GM23338 (cell line): ENCODE measurements at regions not wholly inside any gene's neighbourhood (a gene's known extent, or its start where the extent isn't known, plus 50 kb on each side); places are given as distances from the start of the nearest gene placed in this dataset.

Experiments
- ATAC-seq: fragments of 200-7000 bp; cut with Tn5 transposase; 3 replicates; pipeline ENCODE4 v1.9.1; 2020
- DNase-seq: peaks from one replicate; pipeline ENCODE4 v3.0.0-alpha.2; 2015; ENCODE audit warnings: low spot score
- H2AFZ ChIP-seq: fragments of 200-600 bp; sonication (generic); 2 replicates; pipeline ENCODE4 v1.8.0; 2016; ENCODE audit warnings: antibody characterized with exemption, mild to moderate bottlenecking, moderate library complexity
- H3F3A ChIP-seq: fragments of 200-600 bp; sonication (generic); replicated peaks from 2 replicates; pipeline ENCODE4 v1.8.0; 2017; ENCODE audit warnings: antibody characterized with exemption, mixed run types, low read depth
- H3K27ac ChIP-seq: fragments of 200-600 bp; sonication (generic); 2 replicates; pipeline ENCODE4 v1.6.1; 2016; ENCODE audit warnings: low read depth
- H3K27me3 ChIP-seq: fragments of 200-600 bp; sonication (generic); 2 replicates; pipeline ENCODE4 v1.8.0; 2016; ENCODE audit warnings: mild to moderate bottlenecking, mixed run types, moderate library complexity; ENCODE audit not compliant: insufficient read depth
- H3K36me3 ChIP-seq: fragments of 200-600 bp; sonication (generic); 2 replicates; pipeline ENCODE4 v1.8.0; 2016; ENCODE audit warnings: mild to moderate bottlenecking; ENCODE audit not compliant: insufficient read depth
- H3K4me1 ChIP-seq: fragments of 200-600 bp; sonication (generic); 2 replicates; pipeline ENCODE4 v1.8.0; 2016; ENCODE audit warnings: mild to moderate bottlenecking, moderate library complexity; ENCODE audit not compliant: insufficient read depth
- H3K4me2 ChIP-seq: fragments of 200-600 bp; sonication (generic); 2 replicates; pipeline ENCODE4 v1.7.1; 2017; ENCODE audit warnings: mixed run types
- H3K4me3 ChIP-seq: fragments of 200-600 bp; sonication (generic); 2 replicates; pipeline ENCODE4 v1.6.1; 2016; ENCODE audit warnings: mixed run types
- H3K79me2 ChIP-seq: fragments of 200-600 bp; sonication (generic); replicated peaks from 2 replicates; pipeline ENCODE4 v1.8.0; 2017; ENCODE audit warnings: mild to moderate bottlenecking; ENCODE audit not compliant: insufficient read depth
- H3K9me2 ChIP-seq: fragments of 200-600 bp; sonication (generic); 2 replicates; pipeline ENCODE4 v1.8.0; 2017; ENCODE audit not compliant: insufficient read depth
- H4K20me1 ChIP-seq: fragments of 200-600 bp; sonication (generic); replicated peaks from 2 replicates; pipeline ENCODE4 v1.8.0; 2017; ENCODE audit warnings: mild to moderate bottlenecking; ENCODE audit not compliant: insufficient read depth
- H3K27ac Mint-ChIP-seq: 2 replicates; pipeline ENCODE4 v1.8.0; 2020; ENCODE audit warnings: inconsistent platforms, mild to moderate bottlenecking, moderate library complexity, mixed read lengths
- H3K27me3 Mint-ChIP-seq: 3 replicates; pipeline ENCODE4 v1.8.0; 2022; ENCODE audit warnings: low read depth, mild to moderate bottlenecking, moderate library complexity, mixed read lengths, inconsistent platforms; ENCODE audit not compliant: insufficient read depth, poor library complexity
- H3K36me3 Mint-ChIP-seq: 3 replicates; pipeline ENCODE4 v1.8.0; 2021; ENCODE audit warnings: low read depth, mild to moderate bottlenecking, inconsistent platforms, moderate library complexity, mixed read lengths
- H3K4me1 Mint-ChIP-seq: 3 replicates; pipeline ENCODE4 v1.8.0; 2020; ENCODE audit warnings: mild to moderate bottlenecking, inconsistent platforms, mixed read lengths
- H3K4me3 Mint-ChIP-seq: 3 replicates; pipeline ENCODE4 v1.8.0; 2021; ENCODE audit warnings: moderate library complexity, mild to moderate bottlenecking, inconsistent platforms, mixed read lengths
- H3K9me3 Mint-ChIP-seq: 3 replicates; pipeline ENCODE4 v1.8.0; 2020; ENCODE audit warnings: moderate library complexity, mild to moderate bottlenecking, inconsistent platforms, mixed read lengths
- ETS1 ChIP-seq: IDR thresholded peaks from 2 replicates; pipeline ENCODE4 v1.6.1; 2016; ENCODE audit warnings: antibody characterized with exemption
- EZH2phosphoT487 ChIP-seq: fragments of 200-600 bp; sonication (generic); IDR thresholded peaks from one replicate; pipeline ENCODE4 v1.8.1; 2018; ENCODE audit warnings: antibody characterized with exemption; ENCODE audit not compliant: unreplicated experiment
- JUNB ChIP-seq: IDR thresholded peaks from one replicate; pipeline ENCODE4 v1.6.1; 2016; ENCODE audit warnings: antibody characterized with exemption; ENCODE audit not compliant: unreplicated experiment
- NANOG ChIP-seq: IDR thresholded peaks from 2 replicates; pipeline ENCODE4 v1.6.1; 2016; ENCODE audit warnings: antibody characterized with exemption, borderline replicate concordance
- POLR2AphosphoS5 ChIP-seq: IDR thresholded peaks from 2 replicates; pipeline ENCODE4 v1.6.1; 2016; ENCODE audit warnings: antibody characterized with exemption, low read depth
- REST ChIP-seq: IDR thresholded peaks from one replicate; pipeline ENCODE4 v1.6.1; 2018; ENCODE audit warnings: antibody characterized with exemption; ENCODE audit not compliant: unreplicated experiment
- STAT1 ChIP-seq: IDR thresholded peaks from one replicate; pipeline ENCODE4 v1.6.1; 2016; ENCODE audit warnings: antibody characterized with exemption; ENCODE audit not compliant: unreplicated experiment
- ZNF114 ChIP-seq: fragments of 250-450 bp; sonication (Bioruptor Pico); IDR thresholded peaks from 2 replicates; pipeline ENCODE4 v1.5.0; 2020; ENCODE audit warnings: mild to moderate bottlenecking, moderate library complexity
- ZNF331 ChIP-seq: fragments of 250-450 bp; sonication (Bioruptor Pico); IDR thresholded peaks from 2 replicates; pipeline ENCODE4 v1.5.0; 2020; ENCODE audit warnings: low read depth, mild to moderate bottlenecking, moderate library complexity
- TF ChIP-seq, protein P1 (sequence below): fragments of 250-450 bp; sonication (Bioruptor Pico); IDR thresholded peaks from 2 replicates; pipeline ENCODE4 v1.5.0; 2020; ENCODE audit warnings: mild to moderate bottlenecking, moderate library complexity
- TF ChIP-seq, protein P2 (sequence below), 2 experiments: fragments of 200-600 bp in 1 of 2; sonication (generic) in 1 of 2; conservative IDR thresholded peaks; 2 replicates each; pipeline versions ENCODE4 v1.5.1 to v1.6.1; 2016 to 2017; ENCODE audit warnings: antibody characterized with exemption in 2 of 2, low read depth in 2 of 2, mild to moderate bottlenecking in 2 of 2, moderate library complexity in 1 of 2

GRCh38 chr3:197445896-197446699, 109.7 kb downstream of the BDH1 start (continued):
- TF ChIP-seq REST = no peak

DNA sequence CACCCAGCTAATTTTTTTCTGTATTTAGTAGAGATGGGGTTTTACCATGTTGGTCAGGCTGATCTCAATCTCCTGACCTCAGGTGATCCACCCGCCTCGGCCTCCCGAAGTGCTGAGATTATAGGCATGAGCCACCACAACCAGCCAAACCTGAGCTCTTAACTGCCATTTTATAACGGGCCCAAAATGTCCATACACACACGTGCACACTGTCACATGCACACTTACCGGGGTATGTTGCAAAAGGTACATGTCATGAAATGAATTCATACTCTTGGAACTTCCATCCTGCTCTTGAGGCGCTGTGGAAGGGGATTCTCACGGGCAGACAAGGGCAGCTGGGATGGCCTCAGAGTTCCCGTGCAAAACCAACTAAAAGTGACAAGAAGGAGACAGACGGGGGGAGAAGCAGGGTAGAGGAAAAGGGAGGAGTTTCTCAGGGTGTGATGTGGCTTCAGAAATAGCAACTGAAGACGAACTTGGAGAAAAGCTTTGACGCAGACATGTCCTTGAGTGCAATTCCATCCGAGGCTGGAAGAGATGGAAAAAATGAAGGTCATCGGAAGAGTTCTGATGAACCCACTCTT, 110.9 kb downstream of the BDH1 start:
- DNase-seq (no peak), ATAC-seq (no peak)
- Mint-ChIP-seq H3K27me3 (peaks cover 9% of the 10 kb centered on the region), H3K27ac (no peak overlapping the region), H3K4me1 (peaks cover 6% of the 10 kb centered on the region; the same call in 2 of the 3 replicates), H3K36me3 (no peaks in the 10 kb centered on the region), H3K4me3 (no peak overlapping the region), H3K9me3 (no peaks in the 10 kb centered on the region)
- H3K27me3 ChIP-seq = no peaks in the 10 kb centered on the region
- no peak overlapping the region for H2AFZ ChIP-seq
- no peaks in the 10 kb centered on the region for H3F3A ChIP-seq
- no peaks in the 10 kb centered on the region for H3K79me2 ChIP-seq
- H4K20me1 ChIP-seq = no peaks in the 10 kb centered on the region
- peaks cover 2% of the 10 kb centered on the region; the same call in 1 of the 2 replicates for H3K4me1 ChIP-seq
- H3K9me2 ChIP-seq = peaks cover 5% of the 10 kb centered on the region; the same call in 1 of the 2 replicates
- H3K36me3 ChIP-seq = no peaks in the 10 kb centered on the region
- H3K4me2 ChIP-seq = no peak overlapping the region
- no peak overlapping the region for H3K27ac ChIP-seq
- no peak overlapping the region for H3K4me3 ChIP-seq
- TF ChIP-seq ETS1 (no peak), STAT1 (no peak), NANOG (no peak), JUNB (no peak), ZNF114 (CRISPR knock-in tag) (no peak), ZNF331 (CRISPR knock-in tag) (no peak), EZH2phosphoT487 (no peak), POLR2AphosphoS5 (no peak)
- TF ChIP-seq, protein P1, sequence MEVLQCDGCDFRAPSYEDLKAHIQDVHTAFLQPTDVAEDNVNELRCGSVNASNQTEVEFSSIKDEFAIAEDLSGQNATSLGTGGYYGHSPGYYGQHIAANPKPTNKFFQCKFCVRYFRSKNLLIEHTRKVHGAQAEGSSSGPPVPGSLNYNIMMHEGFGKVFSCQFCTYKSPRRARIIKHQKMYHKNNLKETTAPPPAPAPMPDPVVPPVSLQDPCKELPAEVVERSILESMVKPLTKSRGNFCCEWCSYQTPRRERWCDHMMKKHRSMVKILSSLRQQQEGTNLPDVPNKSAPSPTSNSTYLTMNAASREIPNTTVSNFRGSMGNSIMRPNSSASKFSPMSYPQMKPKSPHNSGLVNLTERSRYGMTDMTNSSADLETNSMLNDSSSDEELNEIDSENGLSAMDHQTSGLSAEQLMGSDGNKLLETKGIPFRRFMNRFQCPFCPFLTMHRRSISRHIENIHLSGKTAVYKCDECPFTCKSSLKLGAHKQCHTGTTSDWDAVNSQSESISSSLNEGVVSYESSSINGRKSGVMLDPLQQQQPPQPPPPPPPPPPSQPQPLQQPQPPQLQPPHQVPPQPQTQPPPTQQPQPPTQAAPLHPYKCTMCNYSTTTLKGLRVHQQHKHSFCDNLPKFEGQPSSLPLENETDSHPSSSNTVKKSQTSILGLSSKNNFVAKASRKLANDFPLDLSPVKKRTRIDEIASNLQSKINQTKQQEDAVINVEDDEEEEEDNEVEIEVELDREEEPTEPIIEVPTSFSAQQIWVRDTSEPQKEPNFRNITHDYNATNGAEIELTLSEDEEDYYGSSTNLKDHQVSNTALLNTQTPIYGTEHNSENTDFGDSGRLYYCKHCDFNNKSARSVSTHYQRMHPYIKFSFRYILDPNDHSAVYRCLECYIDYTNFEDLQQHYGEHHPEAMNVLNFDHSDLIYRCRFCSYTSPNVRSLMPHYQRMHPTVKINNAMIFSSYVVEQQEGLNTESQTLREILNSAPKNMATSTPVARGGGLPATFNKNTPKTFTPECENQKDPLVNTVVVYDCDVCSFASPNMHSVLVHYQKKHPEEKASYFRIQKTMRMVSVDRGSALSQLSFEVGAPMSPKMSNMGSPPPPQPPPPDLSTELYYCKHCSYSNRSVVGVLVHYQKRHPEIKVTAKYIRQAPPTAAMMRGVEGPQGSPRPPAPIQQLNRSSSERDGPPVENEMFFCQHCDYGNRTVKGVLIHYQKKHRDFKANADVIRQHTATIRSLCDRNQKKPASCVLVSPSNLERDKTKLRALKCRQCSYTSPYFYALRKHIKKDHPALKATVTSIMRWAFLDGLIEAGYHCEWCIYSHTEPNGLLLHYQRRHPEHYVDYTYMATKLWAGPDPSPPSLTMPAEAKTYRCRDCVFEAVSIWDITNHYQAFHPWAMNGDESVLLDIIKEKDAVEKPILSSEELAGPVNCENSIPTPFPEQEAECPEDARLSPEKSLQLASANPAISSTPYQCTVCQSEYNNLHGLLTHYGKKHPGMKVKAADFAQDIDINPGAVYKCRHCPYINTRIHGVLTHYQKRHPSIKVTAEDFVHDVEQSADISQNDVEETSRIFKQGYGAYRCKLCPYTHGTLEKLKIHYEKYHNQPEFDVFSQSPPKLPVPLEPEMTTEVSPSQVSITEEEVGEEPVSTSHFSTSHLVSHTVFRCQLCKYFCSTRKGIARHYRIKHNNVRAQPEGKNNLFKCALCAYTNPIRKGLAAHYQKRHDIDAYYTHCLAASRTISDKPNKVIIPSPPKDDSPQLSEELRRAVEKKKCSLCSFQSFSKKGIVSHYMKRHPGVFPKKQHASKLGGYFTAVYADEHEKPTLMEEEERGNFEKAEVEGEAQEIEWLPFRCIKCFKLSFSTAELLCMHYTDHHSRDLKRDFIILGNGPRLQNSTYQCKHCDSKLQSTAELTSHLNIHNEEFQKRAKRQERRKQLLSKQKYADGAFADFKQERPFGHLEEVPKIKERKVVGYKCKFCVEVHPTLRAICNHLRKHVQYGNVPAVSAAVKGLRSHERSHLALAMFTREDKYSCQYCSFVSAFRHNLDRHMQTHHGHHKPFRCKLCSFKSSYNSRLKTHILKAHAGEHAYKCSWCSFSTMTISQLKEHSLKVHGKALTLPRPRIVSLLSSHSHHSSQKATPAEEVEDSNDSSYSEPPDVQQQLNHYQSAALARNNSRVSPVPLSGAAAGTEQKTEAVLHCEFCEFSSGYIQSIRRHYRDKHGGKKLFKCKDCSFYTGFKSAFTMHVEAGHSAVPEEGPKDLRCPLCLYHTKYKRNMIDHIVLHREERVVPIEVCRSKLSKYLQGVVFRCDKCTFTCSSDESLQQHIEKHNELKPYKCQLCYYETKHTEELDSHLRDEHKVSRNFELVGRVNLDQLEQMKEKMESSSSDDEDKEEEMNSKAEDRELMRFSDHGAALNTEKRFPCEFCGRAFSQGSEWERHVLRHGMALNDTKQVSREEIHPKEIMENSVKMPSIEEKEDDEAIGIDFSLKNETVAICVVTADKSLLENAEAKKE (CRISPR knock-in tag) = no peak
- TF ChIP-seq, protein P2, sequence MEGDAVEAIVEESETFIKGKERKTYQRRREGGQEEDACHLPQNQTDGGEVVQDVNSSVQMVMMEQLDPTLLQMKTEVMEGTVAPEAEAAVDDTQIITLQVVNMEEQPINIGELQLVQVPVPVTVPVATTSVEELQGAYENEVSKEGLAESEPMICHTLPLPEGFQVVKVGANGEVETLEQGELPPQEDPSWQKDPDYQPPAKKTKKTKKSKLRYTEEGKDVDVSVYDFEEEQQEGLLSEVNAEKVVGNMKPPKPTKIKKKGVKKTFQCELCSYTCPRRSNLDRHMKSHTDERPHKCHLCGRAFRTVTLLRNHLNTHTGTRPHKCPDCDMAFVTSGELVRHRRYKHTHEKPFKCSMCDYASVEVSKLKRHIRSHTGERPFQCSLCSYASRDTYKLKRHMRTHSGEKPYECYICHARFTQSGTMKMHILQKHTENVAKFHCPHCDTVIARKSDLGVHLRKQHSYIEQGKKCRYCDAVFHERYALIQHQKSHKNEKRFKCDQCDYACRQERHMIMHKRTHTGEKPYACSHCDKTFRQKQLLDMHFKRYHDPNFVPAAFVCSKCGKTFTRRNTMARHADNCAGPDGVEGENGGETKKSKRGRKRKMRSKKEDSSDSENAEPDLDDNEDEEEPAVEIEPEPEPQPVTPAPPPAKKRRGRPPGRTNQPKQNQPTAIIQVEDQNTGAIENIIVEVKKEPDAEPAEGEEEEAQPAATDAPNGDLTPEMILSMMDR (conservative IDR thresholded peaks at IDR 0.05; ENCODE audit: low read depth in 2 of 2) = no peak
